Astrocyte (in vitro differentiated cells and primary cell): ENCODE measurements at regions not wholly inside any gene's neighbourhood (a gene's known extent, or its start where the extent isn't known, plus 50 kb on each side); places are given as distances from the start of the nearest gene placed in this dataset.

Experiments
- CTCF ChIP-seq: IDR thresholded peaks from 2 replicates; pipeline ENCODE4 v1.5.1; 2011; ENCODE audit warnings: low read depth, mild to moderate bottlenecking, inconsistent platforms, low read length, moderate library complexity; ENCODE audit not compliant: insufficient read depth
- EZH2 ChIP-seq: IDR thresholded peaks from 2 replicates; pipeline ENCODE4 v1.6.1; 2012; ENCODE audit warnings: mild to moderate bottlenecking, low read length, inconsistent platforms; ENCODE audit not compliant: insufficient read depth

- TF ChIP-seq CTCF (no peak), EZH2 (no peak)
These were observed 63.2 kb upstream of the USP24 start for GRCh38 chr1:55278378-55278777.
